ENCODE measurements at regions not wholly inside any gene's neighbourhood (a gene's known extent, or its start where the extent isn't known, plus 50 kb on each side); places are given as distances from the start of the nearest gene placed in this dataset.

DNA sequence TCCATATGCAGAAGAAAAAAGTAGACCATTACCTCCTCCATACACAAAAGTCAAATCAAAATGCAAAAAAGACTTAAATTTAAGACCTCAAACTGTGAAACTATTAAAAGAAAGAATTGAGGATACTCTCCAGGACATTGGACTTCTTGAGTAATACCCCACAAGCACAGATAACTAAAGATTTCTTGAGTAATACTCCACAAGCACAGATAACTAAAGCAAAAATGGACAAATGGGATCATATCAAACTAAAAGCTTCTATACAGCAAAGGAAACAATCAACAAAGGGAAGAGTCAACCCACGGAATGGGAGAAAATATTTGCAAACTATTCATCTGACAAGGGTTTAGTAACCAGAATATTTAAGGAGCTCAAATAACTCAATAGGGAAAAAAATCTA lies 427.9 kb downstream of the CCDC91 start:
- Histone ChIP-seq H3K9ac (ENCODE audit: low read length) (no peak overlapping the region), H3K27ac (ENCODE audit: low read length) (no peak overlapping the region), H3K79me2 (replicated peaks; ENCODE audit: insufficient read depth, low read length) (no peaks in the 10 kb centered on the region), H3F3A (ENCODE audit: insufficient read depth, low read length, poor library complexity, severe bottlenecking) (no peaks in the 10 kb centered on the region), H3K36me3 (ENCODE audit: insufficient read depth, low read length) (no peaks in the 10 kb centered on the region), H3K9me3 (ENCODE audit: low read length) (peaks cover 2% of the 10 kb centered on the region), H2AFZ (ENCODE audit: low read depth, low read length) (no peak overlapping the region), H3K9me2 (ENCODE audit: insufficient read depth, low read length) (no peaks in the 10 kb centered on the region), H4K20me1 (ENCODE audit: insufficient read depth) (no peaks in the 10 kb centered on the region), H3K4me2 (ENCODE audit: low read length) (no peak overlapping the region), H3K27me3 (ENCODE audit: insufficient read depth, low read depth, low read length) (no peaks in the 10 kb centered on the region), H3K4me3 (ENCODE audit: low read length) (no peak overlapping the region)
- TF ChIP-seq EZH2 (IDR thresholded peaks at IDR 0.05; ENCODE audit: borderline replicate concordance, insufficient read depth, low read length, poor library complexity, severe bottlenecking): no peak
- TF ChIP-seq EP300 (conservative IDR thresholded peaks at IDR 0.05; ENCODE audit: poor library complexity, severe bottlenecking): no peak
- no peak for TF ChIP-seq TAF1 (IDR thresholded peaks at IDR 0.05; ENCODE audit: low read depth)
- TF ChIP-seq REST (IDR thresholded peaks at IDR 0.05; ENCODE audit: borderline replicate concordance): no peak
- no peak for TF ChIP-seq POLR2AphosphoS5 (IDR thresholded peaks at IDR 0.05)
- TF ChIP-seq SMC3 (conservative IDR thresholded peaks at IDR 0.05; ENCODE audit: poor library complexity): no peak

DNA sequence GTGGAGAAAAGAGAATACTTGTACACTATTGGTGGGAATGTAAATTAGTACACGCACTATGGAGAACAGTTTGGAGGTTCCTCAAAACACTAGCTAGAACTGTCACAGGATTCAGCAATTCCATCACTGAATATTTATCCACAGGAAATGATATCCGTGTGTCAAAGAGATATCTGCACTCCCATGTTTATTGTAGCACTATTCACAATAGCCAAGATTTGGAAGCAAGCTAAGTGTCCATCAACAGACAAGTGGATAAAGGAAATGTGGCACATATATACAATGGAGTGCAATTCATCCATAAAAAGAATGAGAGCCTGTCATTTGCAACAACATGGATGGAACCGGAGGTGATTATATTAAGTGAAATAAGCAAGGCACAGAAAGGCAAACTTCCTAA lies 428.5 kb downstream of the CCDC91 start:
- no peak overlapping the region for H2AFZ ChIP-seq (ENCODE audit: low read depth, low read length)
- H3K27ac ChIP-seq (ENCODE audit: low read length): no peak overlapping the region
- no peaks in the 10 kb centered on the region for H3K36me3 ChIP-seq (ENCODE audit: insufficient read depth, low read length)
- no peaks in the 10 kb centered on the region for H3K27me3 ChIP-seq (ENCODE audit: insufficient read depth, low read depth, low read length)
- peaks cover 2% of the 10 kb centered on the region for H3K9me3 ChIP-seq (ENCODE audit: low read length)
- no peaks in the 10 kb centered on the region for H4K20me1 ChIP-seq (ENCODE audit: insufficient read depth)
- TF ChIP-seq REST (IDR thresholded peaks at IDR 0.05; ENCODE audit: borderline replicate concordance): peak; percentile 70
- TF ChIP-seq MXI1 (conservative IDR thresholded peaks at IDR 0.05; ENCODE audit: poor library complexity, severe bottlenecking): no peak
- TF ChIP-seq POLR2AphosphoS5 (IDR thresholded peaks at IDR 0.05): peak; percentile 68
- TF ChIP-seq EP300 (conservative IDR thresholded peaks at IDR 0.05; ENCODE audit: poor library complexity, severe bottlenecking): peak; percentile 84
- no peaks in the 10 kb centered on the region for H3F3A ChIP-seq (ENCODE audit: insufficient read depth, low read length, poor library complexity, severe bottlenecking)
- H3K4me2 ChIP-seq (ENCODE audit: low read length): no peak overlapping the region
- H3K79me2 ChIP-seq (replicated peaks; ENCODE audit: insufficient read depth, low read length): no peaks in the 10 kb centered on the region
- no peak overlapping the region for H3K9ac ChIP-seq (ENCODE audit: low read length)
- no peak overlapping the region for H3K4me3 ChIP-seq (ENCODE audit: low read length)
- no peaks in the 10 kb centered on the region for H3K9me2 ChIP-seq (ENCODE audit: insufficient read depth, low read length)
